ENCODE measurements at regions not wholly inside any gene's neighbourhood (a gene's known extent, or its start where the extent isn't known, plus 50 kb on each side); places are given as distances from the start of the nearest gene placed in this dataset.
A peak's percentile ranks its signal among the peaks of the same experiment; 100 is the strongest.
"Not testable (repeated sequence)": the region's sequence is repeated elsewhere in the genome, so short reads cannot be mapped to it uniquely, and the experiment has no call there.

DNA sequence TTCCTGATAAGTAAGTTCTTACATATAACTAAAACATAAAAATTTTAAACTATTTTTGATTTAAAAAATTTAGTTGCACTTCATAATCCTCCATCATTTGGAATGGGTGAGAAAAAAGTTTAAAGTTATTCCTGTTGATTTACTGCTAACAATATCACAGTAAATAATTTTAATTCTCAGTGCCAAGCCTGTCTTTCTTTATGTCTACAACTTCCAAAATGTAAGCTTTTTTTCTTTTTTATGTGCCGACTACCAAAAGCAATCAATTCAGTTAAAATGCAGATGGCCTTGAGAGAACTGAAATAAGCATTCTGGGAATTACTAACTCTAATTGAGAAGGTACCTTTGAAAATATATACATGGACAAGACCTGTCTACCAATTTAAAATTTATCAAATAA, 1224.3 kb upstream of the B3GALT2 start:
- DNase-seq (ENCODE audit: low spot score): no peak

DNA sequence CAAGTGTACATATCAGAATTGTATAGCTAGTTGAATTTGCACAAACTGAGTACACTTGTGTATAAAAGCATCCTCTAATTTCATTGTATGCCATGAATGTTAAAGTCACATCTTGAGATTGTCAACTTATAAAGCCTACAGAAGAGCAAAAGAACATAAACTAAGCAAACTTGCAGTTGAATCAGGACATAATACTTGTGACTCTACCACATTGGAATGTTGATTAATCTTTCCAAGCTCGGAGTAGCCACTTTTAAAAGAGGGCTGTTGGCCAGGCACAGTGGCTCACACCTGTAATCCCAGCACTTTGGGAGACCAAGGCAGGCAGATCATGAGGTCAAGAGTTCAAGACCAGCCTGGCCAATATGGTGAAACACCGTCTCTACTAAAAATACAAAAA, 1220.8 kb upstream of the B3GALT2 start:
- DNase-seq (ENCODE audit: low spot score): not testable (repeated sequence)

DNA sequence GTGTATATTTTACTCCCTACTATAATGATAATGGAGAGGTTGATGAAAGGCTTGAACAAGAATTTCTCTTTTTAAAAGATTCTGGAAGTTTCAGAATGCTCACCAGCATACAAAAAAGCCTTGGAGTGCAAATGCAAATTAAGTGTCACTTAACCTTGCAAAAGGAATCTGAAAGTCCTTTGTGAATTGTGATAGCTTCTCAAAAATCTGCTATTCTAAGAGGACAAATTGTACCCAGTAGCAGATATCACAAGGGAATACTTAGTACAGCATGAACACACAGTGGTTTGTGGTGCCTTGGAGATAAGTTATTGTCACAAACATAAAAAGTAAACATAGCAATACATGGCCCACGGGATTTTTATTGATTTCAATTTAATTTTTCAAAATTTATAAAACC, 1208.3 kb upstream of the B3GALT2 start:
- DNase-seq (ENCODE audit: low spot score): peak; percentile 46

DNA sequence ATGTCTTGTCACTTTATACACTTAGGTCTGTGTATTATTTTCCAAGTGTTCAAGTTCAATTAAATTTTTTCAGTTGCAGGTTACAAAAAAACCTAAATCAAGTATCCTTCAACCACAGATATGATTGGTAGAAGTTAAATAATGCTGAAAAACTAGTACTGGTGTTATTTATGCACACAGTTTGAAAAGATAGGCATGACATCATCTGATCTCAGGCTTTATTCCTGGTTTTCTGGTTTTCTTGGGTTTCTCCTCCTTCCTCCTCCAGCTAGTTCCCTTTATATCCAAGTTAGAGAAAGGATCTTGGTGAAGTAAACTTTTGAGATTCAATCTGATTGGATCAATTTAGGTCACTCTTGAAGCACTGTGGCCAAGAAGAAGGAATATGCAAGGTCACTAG, 1201.1 kb upstream of the B3GALT2 start:
- no peak for DNase-seq (ENCODE audit: low spot score)

DNA sequence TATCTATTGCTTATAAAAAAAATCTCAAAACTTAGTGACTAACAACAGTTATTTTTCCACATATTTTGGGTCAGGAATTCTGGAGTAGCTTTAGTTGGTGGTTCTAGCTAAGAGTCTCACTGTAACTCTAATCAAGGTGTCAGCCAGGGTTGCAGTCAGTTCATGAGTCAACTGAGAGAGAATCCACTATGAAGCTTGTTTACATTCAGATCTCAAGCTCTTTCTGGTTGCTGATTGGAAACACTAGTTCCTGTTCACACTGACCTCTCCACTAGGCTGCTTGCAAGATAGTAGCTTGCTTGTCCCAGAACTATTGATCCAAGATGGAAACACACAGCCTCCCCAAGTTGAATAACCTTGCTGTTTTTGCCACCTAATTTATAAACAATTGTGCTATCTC, 1192.1 kb upstream of the B3GALT2 start:
- no peak for DNase-seq (ENCODE audit: low spot score)

DNA sequence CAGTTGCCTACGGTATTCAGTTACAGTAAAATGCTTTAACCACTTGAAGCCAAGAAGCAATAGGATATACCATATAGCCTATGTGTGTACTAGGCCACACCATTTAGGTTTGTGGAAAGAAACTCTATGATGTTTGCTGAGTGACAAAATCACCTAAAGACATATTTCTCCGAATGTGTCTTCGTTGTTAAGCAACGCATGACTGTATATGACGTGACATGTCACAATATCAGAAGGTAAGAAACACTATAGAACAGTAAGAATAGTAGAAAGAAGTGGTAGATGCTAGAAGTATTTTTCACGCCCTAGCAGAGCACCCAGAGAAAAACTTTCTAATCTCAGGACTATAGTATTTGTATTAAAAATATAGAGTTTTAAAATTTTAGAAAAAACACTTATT, 1188.2 kb upstream of the B3GALT2 start:
- no peak for DNase-seq (ENCODE audit: low spot score)

DNA sequence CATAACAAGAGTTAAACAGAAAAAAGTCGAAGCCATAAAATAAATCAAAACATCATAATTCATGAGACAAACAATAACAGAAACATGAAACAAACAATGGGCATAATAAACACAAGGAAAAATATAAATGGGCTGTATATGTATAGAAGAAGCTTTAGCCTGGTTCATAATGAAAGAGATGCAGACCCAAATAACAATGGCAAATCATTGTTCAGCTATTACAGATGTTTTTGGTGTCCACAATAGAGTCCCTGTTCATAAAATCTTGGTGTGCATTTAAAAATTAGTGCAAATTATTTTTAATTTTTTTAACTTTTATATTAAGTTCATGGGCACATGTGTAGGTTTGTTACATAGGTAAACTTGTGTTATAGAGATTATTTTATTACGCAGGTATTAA, 1185.9 kb upstream of the B3GALT2 start:
- peak; percentile 58 for DNase-seq (ENCODE audit: low spot score)

DNA sequence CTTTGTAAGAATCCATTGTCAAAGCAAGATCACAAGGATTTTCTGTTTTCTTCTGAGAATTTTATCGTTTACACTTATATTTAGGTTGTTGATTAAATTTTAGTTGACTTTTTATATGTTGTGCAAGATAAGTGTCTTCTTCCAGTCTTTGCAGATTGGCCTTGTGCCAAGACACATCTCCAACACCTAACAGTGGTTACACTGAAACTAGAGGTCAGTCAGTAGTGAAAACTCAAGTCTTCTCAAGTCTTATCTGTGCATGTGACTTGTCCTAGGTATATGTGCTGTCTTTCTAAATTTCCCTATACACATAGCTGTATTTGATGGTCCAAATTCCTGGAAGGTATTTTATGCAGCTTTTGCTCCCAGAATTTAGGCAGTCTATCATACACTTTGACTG, 1183.2 kb upstream of the B3GALT2 start:
- no peak for DNase-seq (ENCODE audit: low spot score)

DNA sequence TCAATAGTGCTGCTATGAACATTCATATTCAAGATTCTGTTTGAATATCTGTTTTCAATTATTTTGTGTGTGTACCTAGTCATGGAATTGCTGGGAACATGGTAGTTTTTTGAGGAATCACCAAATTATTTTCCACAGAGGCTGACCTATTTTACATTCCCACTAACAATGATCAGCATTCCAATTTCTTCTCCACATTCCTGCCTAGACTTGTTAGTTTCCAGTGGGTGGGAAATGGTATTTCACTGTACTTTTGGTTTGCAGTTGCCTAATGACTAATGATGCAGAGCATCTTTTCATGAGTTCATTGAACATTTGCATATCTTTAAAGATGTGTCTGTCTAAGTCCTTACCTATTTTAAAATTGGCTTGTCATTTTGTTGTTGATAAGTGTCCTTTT, 1182.6 kb upstream of the B3GALT2 start:
- no peak for DNase-seq (ENCODE audit: low spot score)

DNA sequence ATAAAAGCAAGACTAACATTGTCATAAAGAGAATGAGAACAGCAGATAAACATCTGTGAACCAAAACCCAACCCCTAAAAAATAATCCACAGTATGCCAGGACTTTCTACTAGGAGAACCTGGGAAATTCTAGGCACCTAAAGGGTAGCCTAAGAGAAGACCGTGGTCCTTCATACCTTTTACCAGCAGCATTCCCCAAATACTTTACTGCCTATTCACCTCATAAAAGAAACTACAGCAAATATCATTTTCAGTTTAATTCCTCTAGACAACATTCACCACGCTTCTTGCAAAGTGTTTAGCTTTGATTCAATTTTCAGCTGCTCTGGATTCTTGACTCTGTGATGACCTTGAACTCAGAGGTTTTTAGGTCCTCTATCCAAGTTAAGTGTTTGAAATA, 1180.7 kb upstream of the B3GALT2 start:
- no peak for DNase-seq (ENCODE audit: low spot score)

DNA sequence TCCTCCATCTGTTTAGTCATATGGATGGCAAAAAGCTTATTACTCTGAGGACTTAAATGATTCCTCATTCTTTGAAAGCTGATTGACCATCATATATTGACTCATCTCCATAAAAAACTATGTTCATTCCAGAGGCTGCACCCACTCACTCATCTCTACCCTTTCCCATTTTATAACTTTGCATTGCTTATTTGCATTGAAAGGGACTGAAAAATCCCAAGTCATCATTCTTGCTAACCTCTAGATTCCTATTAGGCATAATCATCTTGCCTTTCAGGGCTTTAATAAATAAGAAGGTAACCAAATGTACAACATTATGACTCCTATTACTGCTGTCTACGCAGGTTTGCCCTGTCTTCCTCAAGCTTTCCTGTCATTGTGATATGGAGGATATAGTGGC, 1180.3 kb upstream of the B3GALT2 start:
- no peak for DNase-seq (ENCODE audit: low spot score)

DNA sequence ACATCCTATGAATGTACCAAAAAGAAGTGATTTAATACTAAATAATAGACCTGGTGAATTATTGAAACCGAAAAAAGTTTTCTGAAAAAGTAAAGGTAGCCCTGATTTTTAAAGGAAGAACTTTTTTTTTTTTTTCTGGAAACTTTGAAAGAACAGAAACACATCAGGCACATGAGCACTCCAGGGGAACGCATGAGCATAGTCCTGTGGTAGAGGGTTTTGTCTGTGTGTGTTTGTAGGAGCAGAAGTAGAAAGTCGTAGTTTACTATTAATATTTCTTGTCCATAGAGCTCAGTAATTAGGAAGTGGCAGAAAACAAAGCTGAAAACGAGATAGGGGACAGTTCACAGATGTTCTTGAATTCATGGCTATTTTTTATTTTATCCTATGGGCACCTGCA, 1175.9 kb upstream of the B3GALT2 start:
- no peak for DNase-seq (ENCODE audit: low spot score)

DNA sequence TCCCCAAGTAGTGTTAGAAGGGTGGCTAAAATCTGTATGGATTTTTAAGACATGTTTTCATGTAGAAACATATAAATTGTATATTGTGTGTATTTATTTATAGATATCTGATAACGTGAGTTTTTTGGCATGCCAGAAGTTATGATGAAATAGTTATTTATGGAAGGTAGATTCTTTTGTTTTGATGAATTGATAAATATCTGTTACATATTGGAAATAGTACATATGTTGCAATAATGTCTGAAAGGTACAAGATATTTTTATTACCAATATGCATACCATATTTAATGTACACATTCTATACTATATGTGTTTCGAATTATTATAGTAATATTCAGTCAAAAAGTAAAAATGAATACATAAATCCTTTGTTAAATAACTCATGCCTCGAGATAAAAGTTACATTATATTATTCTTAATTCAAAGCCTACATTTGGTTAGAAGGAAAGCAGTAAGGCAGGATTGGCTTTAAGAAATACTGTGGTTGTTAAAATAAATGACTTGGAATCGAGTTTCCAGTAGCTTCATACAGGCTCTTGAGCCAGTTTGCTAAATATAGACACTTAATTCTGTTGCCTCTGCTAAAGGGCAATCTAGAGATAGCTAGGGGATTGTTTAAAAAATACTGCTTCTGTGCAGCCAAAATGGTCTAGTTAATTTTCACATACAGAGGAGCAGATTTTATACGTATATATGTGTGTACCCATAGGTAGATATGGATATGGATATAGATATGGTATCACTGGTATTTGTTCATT, 1175.1 kb upstream of the B3GALT2 start:
- DNase-seq (ENCODE audit: low spot score): no peak

DNA sequence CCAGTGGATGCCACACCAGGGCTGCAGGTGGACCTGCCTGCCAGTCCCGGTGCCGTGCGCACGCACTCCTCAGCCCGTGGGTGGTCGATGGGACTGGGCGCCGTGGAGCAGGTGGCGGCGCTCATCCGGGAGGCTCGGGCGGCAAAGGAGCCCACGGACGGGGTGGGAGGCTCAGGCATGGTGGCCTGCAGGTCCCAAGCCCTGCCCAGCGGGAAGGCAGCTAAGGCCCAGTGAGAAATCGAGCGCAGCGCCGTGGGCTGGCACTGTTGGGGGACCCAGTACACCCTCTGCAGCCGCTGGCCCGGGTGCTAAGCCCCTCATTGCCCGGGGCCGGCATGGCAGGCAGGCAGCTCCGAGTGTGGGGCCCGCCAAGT, 1171.8 kb upstream of the B3GALT2 start:
- no peak for DNase-seq (ENCODE audit: low spot score)

DNA sequence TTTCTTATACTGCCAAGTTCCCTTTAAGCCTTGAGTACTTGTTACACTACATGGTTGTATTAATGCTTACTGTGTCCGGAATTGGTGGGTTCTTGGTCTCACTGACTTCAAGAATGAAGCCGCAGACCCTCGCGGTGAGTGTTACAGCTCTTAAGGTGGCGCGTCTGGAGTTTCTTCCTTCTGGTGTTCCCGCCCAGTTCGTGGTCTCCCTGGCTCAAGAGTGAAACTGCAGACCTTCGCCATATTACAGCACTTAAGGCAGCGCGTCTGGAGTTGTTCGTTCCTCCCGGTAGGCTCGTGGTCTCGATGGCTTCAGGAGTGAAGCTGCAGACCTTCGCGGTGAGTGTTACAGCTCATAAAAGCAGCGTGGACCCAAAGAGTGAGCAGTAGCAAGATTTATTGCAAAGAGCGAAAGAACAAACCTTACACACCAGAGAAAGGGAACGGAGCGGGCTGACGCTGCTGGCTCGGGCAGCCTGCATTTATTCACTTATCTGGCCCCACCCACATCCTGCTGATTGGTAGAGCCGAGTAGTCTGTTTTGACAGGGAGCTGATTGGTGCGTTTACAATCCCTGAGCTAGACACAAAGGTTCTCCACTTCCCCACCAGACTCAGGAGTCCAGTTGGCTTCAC, 1171.3 kb upstream of the B3GALT2 start:
- not testable (repeated sequence) for DNase-seq (ENCODE audit: low spot score)

DNA sequence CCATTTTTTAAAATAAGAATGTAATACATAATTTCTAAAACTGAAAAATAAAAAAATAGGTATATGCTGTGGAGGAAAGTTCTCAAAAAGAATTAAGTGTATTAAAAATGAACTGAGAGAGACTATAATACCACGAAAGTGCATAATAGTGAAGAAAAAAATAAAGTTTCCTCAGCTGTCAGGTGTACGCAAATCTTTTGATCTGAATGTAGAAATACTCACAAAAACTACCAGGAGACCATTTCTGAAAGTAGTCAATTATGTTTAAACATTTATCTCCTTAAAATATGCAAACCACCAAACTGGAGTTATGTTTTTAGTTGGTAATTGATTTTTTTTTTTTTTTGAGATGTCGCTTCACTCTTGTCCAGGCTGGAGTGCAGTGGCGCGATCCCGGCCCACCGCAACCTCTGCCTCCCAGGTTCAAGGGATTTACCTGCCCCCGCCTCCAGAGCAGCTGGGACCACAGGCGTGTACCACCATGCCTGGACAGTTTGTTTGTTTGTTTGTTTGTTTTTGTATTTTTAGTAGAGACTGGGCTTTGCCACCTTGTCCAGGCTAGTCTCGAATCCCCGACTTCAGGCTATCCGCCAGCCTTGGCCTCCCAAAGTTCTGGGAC, 1169.2 kb upstream of the B3GALT2 start:
- DNase-seq (ENCODE audit: low spot score): no peak

DNA sequence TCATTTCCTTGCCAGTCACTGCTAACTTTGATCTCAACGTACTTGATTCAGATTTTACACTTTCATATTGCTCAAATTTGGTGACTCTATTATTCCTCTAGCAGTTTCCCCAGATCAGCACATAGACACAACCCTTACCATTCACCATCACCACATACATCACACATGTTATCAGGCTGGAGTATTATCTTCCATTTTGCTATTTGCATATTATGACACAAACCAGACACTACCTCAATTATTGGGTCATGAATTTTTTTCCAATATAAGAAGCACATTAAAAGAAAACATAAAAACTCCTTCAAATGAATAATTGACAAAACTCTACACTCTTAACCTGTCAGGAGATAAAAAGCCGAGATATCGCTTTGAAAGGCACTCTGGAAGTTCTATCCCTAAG, 1166.7 kb upstream of the B3GALT2 start:
- no peak for DNase-seq (ENCODE audit: low spot score)

DNA sequence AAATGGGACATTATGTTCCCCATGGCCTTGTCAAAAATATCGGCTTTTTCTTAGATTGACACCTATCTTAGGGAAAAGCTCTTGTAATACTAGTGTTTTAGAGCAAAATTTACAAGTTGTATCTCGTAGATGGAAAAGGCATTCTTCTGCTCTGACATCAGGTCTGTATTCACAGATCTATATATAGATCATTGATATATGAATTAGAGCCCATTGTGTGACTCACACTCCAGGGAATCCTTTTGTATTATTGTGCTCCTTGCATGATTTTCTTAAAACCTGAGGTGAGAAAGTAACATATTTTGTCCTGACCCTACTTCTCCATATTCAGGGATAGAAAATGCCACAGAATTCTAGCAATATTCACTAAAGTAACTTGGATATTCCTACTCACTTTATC, 1160.8 kb upstream of the B3GALT2 start:
- no peak for DNase-seq (ENCODE audit: low spot score)

DNA sequence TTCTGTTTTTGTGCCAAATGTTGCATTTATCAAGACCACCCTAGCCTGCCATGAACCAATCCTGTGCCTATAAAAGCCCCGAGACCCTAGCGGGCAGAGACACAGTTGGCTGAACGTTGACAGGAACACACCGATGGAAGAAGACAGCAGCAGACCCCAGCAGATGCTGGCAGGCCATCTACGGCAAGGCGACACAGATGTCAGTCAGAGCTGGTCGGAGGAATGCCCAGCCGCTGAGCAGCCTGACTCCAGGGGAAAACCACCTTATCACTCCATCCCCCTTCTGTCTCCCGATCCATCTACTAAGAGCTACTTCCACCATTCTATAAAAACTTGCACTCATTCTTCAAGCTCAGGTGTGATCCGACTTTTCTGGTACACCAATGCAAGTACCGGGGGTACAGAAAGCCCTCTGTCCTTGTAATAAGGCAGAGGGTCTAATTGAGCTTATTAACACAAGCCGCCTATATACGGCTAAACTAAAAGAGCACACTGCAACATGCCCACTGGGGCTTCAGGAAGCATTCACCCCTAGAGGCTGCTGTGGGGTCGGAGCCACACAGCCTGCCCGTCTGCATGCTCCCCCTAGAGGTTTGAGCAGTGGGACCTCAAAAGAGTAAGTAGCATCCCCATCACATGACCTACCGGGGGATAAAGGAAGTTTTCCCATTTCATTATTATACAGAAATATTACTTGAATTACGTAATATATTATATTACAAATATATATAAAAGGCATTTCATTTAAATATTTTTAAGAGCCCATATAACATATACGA, 1156.3 kb upstream of the B3GALT2 start:
- DNase-seq (ENCODE audit: low spot score): no peak

DNA sequence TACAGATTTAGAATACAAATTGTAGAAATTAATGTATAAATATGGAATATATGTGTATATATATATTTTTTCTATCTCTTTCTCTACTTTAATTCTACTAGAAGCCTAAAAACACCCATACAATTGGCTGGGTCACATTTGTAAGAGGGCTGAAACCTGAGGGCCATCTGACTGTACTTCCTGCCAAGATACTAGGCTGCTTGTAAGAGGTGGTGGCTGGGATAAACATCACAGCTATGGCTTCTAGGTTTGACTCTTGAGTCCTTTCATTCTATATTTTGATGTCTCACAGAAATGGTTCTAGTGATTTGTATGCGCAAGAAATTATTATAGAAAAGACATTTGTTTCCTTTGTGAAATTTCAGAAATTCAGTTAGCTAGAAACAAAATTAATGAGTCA, 1155.2 kb upstream of the B3GALT2 start:
- DNase-seq (ENCODE audit: low spot score): no peak

DNA sequence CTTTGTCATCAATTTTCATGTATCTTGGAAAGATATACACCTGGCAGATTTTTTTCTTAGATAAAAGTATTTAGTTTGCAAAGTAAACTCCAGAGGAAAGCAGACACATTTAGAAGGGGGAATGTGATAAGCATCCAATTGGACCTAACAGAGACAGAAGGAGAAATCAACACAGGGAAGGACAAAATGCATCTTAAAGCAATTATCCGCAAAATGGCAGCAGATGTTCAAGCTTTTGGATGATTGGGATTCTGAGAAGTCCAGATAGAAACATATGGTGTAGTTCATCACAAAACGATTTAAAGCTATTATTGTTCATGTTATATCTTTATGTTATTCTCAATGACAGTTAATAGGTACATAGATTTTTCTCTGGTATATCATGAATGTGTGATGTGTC, 1153.1 kb upstream of the B3GALT2 start:
- no peak for DNase-seq (ENCODE audit: low spot score)

DNA sequence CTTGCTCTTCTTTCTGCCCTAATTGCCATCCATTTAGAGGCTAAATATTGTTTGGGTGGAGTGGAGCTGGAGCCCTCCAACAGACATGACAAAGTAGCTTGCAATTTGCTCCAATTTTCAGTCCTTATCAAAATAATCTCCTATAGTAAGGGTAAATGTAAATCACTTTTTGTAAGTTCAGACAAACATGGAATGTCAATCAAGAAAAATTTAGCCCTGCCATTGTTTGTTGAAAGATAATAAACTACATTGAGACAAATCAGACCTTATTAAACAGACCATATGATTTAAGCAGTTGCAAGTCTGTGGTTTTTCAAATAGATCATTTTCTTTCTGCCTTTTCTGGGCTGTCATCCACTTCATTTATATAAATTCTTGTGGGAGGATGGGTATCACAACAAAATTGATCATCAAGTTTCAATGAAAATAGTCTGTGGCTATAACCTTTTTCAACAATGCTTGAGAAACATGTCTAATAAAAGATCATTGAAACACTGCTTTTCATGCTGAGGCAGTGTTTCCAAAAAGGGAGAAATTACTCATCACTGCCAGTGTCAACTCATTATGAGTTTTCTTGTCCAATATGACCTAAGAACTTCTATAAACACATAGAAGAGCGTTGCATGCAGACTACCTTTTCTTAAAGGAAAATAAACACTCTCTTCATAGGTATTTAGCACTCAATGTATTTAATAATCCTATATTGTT, 1152.0 kb upstream of the B3GALT2 start:
- DNase-seq (ENCODE audit: low spot score): no peak
